GM18505 (cell line): ENCODE measurements at regions not wholly inside any gene's neighbourhood (a gene's known extent, or its start where the extent isn't known, plus 50 kb on each side); places are given as distances from the start of the nearest gene placed in this dataset.
"Not testable (repeated sequence)": the region's sequence is repeated elsewhere in the genome, so short reads cannot be mapped to it uniquely, and the experiment has no call there.

Source experiments
- ATAC-seq: cut with Tn5 transposase; IDR thresholded peaks from one replicate; pipeline ENCODE4 v1.9.1; 2021; ENCODE audit not compliant: unreplicated experiment
- POLR2A ChIP-seq: IDR thresholded peaks from 4 replicates; pipeline ENCODE4 v1.6.1; 2011; ENCODE audit warnings: borderline replicate concordance; ENCODE audit not compliant: insufficient read depth, insufficient read length; ENCODE audit errors: extremely low read depth

DNA sequence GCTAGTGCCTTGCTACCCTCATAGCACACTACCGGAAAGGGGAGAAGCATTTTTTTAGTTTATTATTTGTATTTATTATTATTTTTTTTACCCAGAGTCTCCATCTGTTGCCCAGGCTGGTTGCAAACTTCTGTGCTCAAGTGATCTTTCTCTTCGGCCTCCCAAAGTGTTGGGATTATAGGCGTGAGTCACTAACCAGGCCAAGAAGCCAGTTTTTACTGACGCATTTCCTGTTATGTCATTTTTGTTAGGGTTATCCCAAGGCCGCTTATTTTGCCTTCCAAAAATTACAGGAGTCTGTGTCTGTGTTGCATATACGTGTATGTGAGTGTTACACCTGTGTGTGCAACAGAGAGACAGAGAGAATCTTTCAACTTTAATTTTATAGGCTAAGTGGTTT, 404.5 kb downstream of the GBA3 start:
- ATAC-seq = no peak
- no peak for TF ChIP-seq POLR2A

DNA sequence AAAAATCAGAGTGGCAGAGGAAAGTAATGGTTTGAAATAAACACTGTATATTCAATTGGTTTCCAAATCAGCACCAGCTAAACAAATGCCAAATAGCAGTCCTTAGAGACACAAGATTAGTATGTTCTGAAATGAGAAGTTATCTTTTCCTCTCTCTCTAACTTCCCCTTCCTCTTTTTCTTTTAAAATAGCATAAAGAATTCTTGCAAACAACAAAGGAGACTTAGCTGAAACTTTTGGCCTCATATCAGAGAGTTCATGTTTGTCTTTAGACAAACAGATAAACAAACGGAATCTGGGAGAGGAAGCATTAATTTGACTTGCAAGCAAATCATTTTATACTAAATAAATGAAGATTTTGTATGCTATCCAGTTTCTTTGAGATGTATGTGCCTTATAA, 399.0 kb downstream of the GBA3 start:
- no peak for TF ChIP-seq POLR2A
- ATAC-seq = no peak

DNA sequence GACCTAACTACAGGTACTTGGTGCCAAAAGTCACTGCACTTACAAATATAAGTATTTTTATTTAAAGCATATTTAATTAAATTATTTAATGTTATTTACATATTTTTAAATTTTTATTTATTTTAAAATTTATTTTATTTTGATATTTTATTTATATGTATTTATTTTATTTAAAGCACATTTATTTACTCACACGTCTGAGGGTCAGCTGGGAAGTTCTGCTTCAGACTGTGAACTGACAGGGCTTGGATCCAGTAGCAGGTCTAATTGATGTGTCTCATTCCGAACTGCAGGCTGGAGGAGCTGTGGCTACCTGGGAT, 392.5 kb downstream of the GBA3 start:
- TF ChIP-seq POLR2A = no peak
- ATAC-seq = no peak

DNA sequence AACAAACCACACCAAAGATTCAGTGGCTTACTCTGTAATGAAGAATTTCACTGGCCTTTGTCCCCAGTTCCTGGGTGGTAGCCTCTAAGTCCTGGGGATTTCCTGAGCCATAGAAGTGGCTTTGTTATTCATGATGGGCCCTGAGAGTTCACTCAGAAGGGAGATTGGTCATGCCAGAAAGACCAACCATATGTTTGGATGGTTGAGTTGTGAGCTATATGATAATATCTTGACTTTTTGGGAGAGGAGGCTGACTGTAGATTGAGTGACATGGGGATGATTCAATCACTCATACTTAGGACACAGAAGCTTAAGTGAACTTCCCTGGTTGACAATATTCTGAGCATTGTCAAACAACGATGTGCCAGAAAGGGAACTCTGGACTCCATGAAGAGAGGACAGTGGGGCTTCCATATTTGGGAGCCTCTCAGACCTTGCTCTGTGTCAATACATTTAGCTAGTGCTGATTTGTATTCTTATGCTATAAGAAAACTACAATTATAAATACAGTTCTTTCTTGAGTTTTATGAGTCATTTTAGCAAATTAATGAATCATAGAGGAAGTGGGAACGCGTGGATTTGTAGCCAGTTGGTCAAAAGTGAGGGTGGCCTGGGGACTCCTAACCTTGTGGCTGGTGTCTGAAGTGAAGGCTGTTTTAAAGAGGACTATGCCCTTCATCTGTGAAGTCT, 392.0 kb downstream of the GBA3 start:
- TF ChIP-seq POLR2A = no peak
- ATAC-seq = no peak

DNA sequence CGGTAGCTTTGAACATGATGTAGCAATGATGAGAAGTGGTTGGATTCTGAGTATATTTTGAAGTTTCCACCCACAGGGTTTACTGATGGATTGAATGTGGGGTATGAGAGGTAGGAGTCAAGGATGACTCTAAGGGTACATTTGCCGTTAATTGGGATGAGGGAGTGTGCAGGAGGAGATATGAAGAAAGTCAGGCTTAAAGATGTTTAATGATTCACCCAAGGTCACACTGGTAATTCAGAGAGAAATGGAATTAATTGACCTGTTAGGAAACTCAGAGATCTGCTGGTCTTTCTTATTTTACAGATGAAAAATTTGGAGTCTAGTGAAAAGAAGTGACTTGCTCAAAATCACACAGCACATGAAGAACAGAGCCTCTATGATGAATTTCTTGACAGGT, 390.7 kb downstream of the GBA3 start:
- no peak for TF ChIP-seq POLR2A
- no peak for ATAC-seq

DNA sequence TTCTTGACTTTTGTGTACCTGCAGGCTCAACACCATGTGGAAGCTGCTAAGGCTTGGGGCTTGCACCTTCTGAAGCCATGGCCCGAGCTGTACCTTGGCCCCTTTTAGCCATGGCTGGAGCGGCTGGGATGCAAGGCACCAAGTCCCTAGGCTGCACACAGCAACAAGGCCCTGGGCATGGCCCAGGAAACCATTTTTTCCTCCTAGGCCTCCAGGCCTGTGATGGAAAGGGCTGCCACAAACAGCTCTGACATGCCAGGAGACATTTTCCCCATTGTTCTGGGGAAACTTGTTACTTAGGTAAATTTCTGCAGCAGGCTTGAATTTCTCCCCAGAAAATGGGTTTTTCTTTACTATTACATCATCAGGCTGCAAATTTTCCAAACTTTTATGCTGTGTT, 387.4 kb downstream of the GBA3 start:
- ATAC-seq = not testable (repeated sequence)

DNA sequence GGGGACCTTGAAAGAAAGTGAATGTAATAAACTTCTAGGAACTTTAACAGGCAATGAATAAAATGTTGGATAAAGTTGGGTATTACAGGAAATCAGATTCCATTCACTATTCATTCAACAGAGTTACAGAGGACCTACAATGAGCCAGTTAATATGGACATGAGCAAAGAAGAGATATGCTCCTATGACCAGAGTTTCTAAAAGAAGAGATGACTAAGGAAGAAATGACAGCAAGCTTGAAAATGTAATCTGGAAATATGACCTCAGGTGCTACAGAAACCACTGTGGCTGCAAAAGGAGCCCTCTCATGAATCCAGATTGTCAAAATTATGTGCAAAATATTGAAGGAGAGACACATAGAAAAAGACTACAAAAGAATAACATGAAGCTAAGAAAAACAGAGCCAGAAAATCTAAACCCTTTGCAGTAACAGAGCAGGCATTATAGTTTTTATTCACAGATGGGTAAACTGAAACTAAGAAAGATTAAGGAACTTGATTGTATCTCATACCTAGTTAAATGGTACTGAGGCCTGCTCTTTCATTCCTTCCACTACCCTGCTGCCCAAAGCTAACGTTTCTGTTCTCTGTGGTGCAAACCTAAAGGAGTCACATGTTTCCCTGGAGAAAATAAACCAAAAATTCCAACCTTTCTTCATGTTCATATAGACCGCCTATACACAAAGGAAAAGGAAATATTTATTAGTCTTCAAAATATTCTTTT, 378.3 kb downstream of the GBA3 start:
- no peak for ATAC-seq
- TF ChIP-seq POLR2A = no peak

DNA sequence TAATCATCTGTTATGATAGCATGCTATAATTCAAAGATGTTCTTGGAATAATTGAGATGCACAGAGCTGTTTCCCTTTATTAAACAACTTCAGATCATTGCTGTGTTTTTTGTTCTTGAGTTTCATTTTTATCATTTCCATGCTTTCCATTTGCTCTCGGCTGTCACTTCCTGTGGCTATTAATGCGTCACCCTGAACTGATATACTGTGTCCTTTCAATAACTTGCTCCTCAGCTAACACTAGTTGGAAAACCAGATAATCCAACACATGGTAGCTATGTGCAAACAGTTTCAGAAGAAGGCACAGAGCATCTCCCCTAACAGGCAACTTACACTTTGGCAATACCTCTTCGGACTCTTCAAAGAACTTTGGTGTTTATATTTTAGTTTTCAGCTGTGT, 376.0 kb downstream of the GBA3 start:
- TF ChIP-seq POLR2A = no peak
- ATAC-seq = no peak

DNA sequence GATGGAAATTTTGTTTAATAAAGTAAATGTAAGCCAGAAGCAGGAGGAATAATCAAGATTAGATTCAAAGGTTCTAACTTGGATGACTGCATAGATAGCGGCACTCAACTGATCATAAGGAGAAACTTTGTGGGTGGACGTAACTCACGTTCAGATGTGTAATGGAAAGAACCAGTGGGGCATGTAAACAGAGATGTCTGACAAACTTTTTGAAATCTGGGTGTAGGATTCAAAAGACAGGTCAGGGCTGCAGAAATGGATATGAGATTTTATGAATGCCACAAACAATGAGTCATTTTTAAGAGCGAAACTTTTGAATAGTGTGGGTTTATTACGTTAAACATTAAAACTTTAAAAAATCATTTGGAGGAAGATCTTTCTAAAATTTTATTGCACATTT, 375.6 kb downstream of the GBA3 start:
- no peak for TF ChIP-seq POLR2A
- no peak for ATAC-seq

DNA sequence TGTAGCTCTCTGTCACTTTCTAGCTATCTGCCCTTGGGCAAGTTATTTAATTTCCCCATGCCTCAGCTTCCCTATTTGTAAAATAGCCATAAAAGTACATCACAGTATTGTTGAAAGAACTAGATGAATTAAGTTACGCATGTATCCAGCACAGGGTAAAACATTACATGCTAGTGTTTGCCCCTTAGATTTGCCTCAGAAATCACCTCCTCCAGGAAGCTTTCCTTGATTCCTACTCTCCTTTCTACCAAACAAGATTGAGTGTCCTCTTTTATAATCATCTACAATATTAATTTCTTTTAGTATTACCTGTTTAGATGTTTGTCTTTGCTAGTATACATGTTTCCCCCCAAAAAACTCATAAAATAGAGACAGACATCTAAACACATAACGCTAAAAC, 369.5 kb downstream of the GBA3 start:
- no peak for ATAC-seq
- TF ChIP-seq POLR2A = no peak

DNA sequence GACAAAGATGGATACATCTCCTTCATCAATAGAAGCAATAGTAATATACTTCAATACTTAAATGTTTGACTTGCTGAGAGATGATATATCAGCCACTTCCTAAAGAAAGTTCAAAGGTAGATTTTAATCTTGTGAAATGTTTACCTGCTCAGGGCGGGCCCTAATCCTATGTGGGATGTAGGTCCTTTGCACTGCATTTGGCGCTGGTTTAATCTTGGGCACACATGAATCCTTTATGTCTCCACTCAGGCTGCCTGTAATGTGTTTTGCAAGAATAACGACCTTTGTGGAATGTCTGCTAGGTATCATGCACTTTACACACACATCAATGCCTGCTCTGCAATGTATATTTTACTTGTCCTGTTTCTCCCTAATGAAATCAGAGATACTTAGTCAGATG, 368.7 kb downstream of the GBA3 start:
- no peak for TF ChIP-seq POLR2A
- no peak for ATAC-seq

DNA sequence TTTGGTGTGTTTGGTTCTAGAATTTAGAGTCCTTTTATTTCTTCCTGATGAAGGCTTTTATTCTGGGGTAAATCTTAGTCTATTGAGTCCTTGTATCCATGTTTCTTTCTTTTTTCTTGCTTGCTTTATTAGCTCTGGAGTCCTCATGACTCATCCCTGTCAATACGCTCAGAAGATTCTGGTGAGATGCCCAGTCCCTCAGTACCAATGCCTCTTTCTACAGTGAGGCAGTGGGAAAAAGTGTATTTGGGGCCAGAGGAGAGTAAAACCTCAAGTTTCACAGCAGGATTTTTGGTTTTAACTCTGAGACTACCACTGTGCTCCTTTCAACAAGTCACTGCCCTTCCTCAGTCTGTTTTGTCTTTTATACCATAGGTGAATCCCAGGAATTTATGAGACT, 368.0 kb downstream of the GBA3 start:
- ATAC-seq = no peak
- TF ChIP-seq POLR2A = no peak

DNA sequence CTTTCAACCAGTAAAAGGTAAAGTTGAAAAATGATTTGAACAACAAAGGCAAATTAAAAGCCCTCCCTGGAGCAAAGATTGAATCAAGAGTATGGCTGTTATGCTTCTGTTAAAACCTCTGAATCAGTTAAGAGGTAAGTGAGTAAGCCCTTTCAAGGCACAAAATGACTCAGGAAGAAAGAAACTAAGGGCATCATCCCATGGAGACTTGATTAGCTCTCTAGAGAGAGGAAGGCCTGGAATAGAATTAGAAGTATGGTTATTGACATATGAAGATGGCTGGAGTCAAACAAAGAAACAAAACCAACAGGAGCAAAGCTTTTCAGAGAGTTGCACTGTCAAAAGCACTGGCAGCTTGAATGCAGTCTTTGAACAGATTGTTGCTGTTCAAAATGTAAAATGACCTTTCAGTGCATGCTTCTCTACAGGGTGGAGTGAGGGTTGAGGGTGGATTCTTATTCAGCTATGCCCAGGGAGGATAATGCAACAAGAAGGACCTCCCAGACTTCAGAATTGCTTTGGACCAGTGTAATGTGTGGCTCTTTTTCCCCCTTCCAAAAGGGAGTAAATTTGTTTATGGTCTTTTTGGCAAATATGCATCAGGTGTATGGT, 365.5 kb downstream of the GBA3 start:
- TF ChIP-seq POLR2A = no peak
- no peak for ATAC-seq

DNA sequence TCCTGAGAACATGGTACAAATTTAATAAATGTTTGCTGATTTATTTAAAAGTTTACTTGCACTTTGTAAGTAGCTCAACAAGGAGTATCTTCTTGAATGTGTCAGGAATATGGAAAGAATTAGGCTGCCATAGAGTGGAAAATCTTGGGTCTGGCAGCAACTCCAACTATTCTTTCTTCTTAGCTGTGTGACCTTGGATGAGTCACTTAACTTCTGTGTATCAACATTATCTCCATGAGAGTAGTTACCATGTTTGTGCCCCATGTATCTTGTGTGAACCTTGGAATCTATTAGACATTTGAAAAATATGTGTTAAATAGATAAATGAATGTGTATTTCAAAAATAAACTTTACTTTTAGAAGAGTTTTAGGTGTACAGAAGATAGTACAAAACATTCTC, 348.8 kb downstream of the GBA3 start:
- no peak for ATAC-seq
- TF ChIP-seq POLR2A = no peak
